Epithelial cell of esophagus (primary cell): ENCODE measurements at regions not wholly inside any gene's neighbourhood (a gene's known extent, or its start where the extent isn't known, plus 50 kb on each side); places are given as distances from the start of the nearest gene placed in this dataset.

Experiments used
- DNase-seq: peaks from one replicate; pipeline ENCODE4 v3.0.0; 2010; ENCODE audit warnings: low read depth
- H3K4me3 ChIP-seq: 2 replicates; pipeline ENCODE4 v1.5.1; 2011; ENCODE audit warnings: mild to moderate bottlenecking, low read length, control low read depth
- TF ChIP-seq, protein P1 (sequence below): IDR thresholded peaks from 2 replicates; pipeline ENCODE4 v1.5.1; 2011; ENCODE audit warnings: low read depth, mild to moderate bottlenecking, low read length, control low read depth, inconsistent platforms; ENCODE audit not compliant: insufficient read depth; ENCODE audit errors: missing control alignments

DNA sequence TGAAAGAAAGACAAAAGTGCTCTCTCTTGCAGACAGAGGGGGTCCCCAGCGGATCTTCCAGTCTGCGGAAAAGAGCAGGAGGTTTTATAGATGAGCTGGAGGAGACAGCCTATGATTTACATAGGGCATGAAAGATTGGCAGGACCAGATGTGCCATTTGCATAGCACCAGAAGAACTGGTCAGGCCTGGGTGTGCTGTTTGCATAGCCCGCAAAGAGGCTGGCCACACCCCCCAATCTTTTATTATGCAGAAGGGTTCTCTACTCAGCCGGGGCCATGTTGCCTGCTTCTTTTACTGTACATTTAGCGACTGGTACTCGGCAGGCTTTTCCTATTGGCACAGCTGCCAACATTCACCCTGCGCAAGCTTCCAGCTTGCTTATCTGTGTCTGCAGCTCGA is 317.6 kb downstream of the GALR1 start:
- DNase-seq: no peak
- TF ChIP-seq, protein P1, sequence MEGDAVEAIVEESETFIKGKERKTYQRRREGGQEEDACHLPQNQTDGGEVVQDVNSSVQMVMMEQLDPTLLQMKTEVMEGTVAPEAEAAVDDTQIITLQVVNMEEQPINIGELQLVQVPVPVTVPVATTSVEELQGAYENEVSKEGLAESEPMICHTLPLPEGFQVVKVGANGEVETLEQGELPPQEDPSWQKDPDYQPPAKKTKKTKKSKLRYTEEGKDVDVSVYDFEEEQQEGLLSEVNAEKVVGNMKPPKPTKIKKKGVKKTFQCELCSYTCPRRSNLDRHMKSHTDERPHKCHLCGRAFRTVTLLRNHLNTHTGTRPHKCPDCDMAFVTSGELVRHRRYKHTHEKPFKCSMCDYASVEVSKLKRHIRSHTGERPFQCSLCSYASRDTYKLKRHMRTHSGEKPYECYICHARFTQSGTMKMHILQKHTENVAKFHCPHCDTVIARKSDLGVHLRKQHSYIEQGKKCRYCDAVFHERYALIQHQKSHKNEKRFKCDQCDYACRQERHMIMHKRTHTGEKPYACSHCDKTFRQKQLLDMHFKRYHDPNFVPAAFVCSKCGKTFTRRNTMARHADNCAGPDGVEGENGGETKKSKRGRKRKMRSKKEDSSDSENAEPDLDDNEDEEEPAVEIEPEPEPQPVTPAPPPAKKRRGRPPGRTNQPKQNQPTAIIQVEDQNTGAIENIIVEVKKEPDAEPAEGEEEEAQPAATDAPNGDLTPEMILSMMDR: no peak
- no peak overlapping the region for H3K4me3 ChIP-seq

DNA sequence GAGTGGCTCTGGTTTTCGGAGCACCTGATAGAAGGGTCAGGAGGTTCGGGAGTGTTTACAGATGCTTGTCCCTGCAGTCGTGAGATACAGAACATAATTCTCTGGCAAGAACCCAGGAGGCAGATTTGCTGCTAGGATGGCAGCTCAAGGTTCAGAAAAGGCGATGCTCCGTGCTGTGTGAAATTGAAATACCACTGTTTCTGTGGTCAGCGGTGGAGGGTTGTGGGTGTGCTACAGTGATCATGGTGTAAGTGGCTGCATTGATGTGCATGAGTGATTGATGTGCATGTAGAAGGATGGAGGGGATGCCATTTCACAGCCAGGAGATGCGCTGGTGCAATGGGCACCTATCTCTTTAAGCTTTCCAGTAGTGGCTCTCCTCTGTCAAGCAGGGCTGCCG is 322.1 kb downstream of the GALR1 start:
- TF ChIP-seq, protein P1: no peak
- no peak overlapping the region for H3K4me3 ChIP-seq
- no peak for DNase-seq

DNA sequence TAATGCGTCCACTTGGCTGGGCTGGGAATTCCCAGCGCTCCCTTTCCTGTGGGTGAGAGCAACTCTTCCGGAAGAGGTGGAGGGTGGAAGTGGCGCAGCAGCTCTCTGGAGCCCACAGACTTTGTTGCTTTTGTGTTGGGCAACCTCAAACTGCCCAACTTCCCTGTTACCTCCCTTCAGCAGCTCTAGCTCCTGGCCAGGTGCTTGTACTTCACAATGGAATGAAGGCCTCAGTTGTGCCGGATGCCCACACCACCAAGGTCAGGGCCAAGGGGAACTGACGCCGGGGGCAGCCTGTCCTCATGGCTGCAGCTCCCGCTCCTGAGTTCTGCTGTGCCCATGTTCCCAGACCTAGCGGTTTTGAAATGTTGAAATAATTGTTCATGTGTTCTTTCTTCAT is 322.9 kb downstream of the GALR1 start:
- no peak for DNase-seq
- TF ChIP-seq, protein P1: no peak
- H3K4me3 ChIP-seq: no peak overlapping the region

- TF ChIP-seq, protein P1: no peak
- no peak overlapping the region for H3K4me3 ChIP-seq
- DNase-seq: no peak
Observed at GRCh38 chr18:77573571-77573970, 323.9 kb downstream of the GALR1 start.

GRCh38 chr18:77590943-77591515 is 341.4 kb downstream of the GALR1 start:
- DNase-seq: no peak
- TF ChIP-seq, protein P1: no peak
- no peak overlapping the region for H3K4me3 ChIP-seq

DNA sequence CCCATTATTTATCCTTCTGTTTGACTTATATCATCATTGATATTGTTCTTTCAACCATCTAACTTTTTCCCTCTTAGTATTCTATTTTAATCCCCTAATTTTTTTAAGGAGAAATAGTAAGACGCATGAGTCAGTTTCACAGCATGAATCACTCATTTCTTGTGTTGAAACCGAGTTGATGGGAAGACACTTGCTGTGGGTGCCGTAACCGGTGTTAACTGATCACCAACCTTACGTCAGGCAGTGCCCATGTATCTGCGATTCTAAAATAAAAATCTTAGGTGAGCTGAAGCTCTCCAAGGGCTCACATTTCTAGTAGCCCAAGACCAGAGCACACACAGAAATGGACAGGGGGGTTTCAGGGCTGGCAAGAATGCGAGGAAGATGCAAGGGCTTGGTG is 348.1 kb downstream of the GALR1 start:
- TF ChIP-seq, protein P1: no peak
- no peak overlapping the region for H3K4me3 ChIP-seq
- no peak for DNase-seq

DNA sequence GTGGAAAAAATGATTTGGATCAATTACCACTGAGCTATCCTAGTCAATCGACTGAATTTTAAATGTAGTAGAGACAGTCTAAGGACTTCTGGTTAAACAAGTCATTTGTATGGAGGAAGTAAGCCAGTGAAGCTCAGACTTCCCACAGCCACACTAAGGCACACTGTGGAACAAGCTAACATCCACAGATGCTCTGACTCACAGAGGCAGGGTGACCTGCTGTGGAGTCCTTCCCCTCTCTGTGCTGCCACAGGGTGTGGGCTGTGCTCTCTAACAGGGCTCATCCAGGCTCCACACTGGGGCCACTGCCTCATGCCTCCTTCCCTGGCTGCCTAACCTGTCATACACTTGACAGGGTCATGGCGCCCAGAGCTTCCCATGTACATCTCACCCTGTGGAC is 351.0 kb downstream of the GALR1 start:
- TF ChIP-seq, protein P1: no peak
- no peak for DNase-seq
- no peak overlapping the region for H3K4me3 ChIP-seq
